C4-2B (cell line): ENCODE measurements at regions not wholly inside any gene's neighbourhood (a gene's known extent, or its start where the extent isn't known, plus 50 kb on each side); places are given as distances from the start of the nearest gene placed in this dataset.
"Not testable (repeated sequence)": the region's sequence is repeated elsewhere in the genome, so short reads cannot be mapped to it uniquely, and the experiment has no call there.

Source experiments
- CTCF ChIP-seq: fragments of 450-650 bp; conservative IDR thresholded peaks from 2 replicates; pipeline ENCODE4 v1.5.1; 2017; ENCODE audit warnings: mild to moderate bottlenecking
- ZFX ChIP-seq: fragments of 450-650 bp; IDR thresholded peaks from 2 replicates; pipeline ENCODE4 v1.6.1; 2017

- not testable (repeated sequence) for TF ChIP-seq CTCF, ZFX
Observed at GRCh38 chr16:18077910-18078309, 258.6 kb downstream of the NPIPA8 start.
